Duodenal mucosa (tissue), 2 donors: ENCODE measurements at regions not wholly inside any gene's neighbourhood (a gene's known extent, or its start where the extent isn't known, plus 50 kb on each side); places are given as distances from the start of the nearest gene placed in this dataset.

ENCODE experiments used
- H3K27ac ChIP-seq: one replicate; pipeline ENCODE4 v1.7.0; 2013; ENCODE audit warnings: low read depth, low read length
- H3K27me3 ChIP-seq, 2 donors: one replicate each; pipeline ENCODE4 v1.7.0; 2013; ENCODE audit warnings: low read length in 2 of 2, control low read depth in 1 of 2; ENCODE audit not compliant: insufficient read depth in 2 of 2, control insufficient read depth in 1 of 2
- H3K36me3 ChIP-seq, 2 donors: one replicate each; pipeline ENCODE4 v1.7.0; 2013; ENCODE audit warnings: low read length in 2 of 2, control low read depth in 1 of 2; ENCODE audit not compliant: insufficient read depth in 2 of 2, control insufficient read depth in 1 of 2
- H3K4me1 ChIP-seq, 2 donors: one replicate each; pipeline ENCODE4 v1.7.0; 2013; ENCODE audit warnings: low read length in 2 of 2, control low read depth in 1 of 2; ENCODE audit not compliant: insufficient read depth in 2 of 2, control insufficient read depth in 1 of 2
- H3K4me3 ChIP-seq, 2 donors: one replicate each; pipeline ENCODE4 v1.7.0; 2013; ENCODE audit warnings: low read length in 2 of 2, low read depth in 1 of 2
- H3K9ac ChIP-seq, 2 donors: one replicate each; pipeline ENCODE4 v1.7.0; 2013; ENCODE audit warnings: low read length in 2 of 2, low read depth in 1 of 2
- H3K9me3 ChIP-seq, 2 donors: one replicate each; pipeline ENCODE4 v1.7.0; 2013; ENCODE audit warnings: low read length in 2 of 2, control low read depth in 1 of 2; ENCODE audit not compliant: control insufficient read depth in 1 of 2

- H3K9me3 ChIP-seq: no peaks in the 10 kb centered on the region
- no peak overlapping the region for H3K27ac ChIP-seq
- H3K36me3 ChIP-seq: no peaks in the 10 kb centered on the region
- no peaks in the 10 kb centered on the region for H3K27me3 ChIP-seq
- H3K4me3 ChIP-seq: no peak overlapping the region
- no peaks in the 10 kb centered on the region for H3K4me1 ChIP-seq
- H3K9ac ChIP-seq: no peak overlapping the region
Observed at GRCh38 chrX:137305404-137305803, 260.5 kb upstream of the ZIC3 start.

- Histone ChIP-seq H3K4me3 (no peak overlapping the region), H3K27ac (no peak overlapping the region), H3K9ac (no peak overlapping the region), H3K36me3 (no peaks in the 10 kb centered on the region), H3K27me3 (no peaks in the 10 kb centered on the region), H3K4me1 (no peaks in the 10 kb centered on the region), H3K9me3 (no peaks in the 10 kb centered on the region)
Observed at GRCh38 chrX:137297167-137297566, 263.4 kb upstream of the GPR101 start.

- Histone ChIP-seq H3K9me3 (no peaks in the 10 kb centered on the region), H3K36me3 (no peaks in the 10 kb centered on the region), H3K4me1 (no peaks in the 10 kb centered on the region), H3K4me3 (no peak overlapping the region), H3K27me3 (no peaks in the 10 kb centered on the region), H3K27ac (no peak overlapping the region), H3K9ac (no peak overlapping the region)
Observed at GRCh38 chrX:137290011-137290410, 256.2 kb upstream of the GPR101 start.

GRCh38 chrX:137287191-137287590 lies 253.4 kb upstream of the GPR101 start:
- H3K4me3 ChIP-seq: no peak overlapping the region
- H3K9ac ChIP-seq: no peak overlapping the region
- no peaks in the 10 kb centered on the region for H3K4me1 ChIP-seq
- H3K9me3 ChIP-seq: no peaks in the 10 kb centered on the region
- H3K27me3 ChIP-seq: no peaks in the 10 kb centered on the region
- no peak overlapping the region for H3K27ac ChIP-seq
- no peaks in the 10 kb centered on the region for H3K36me3 ChIP-seq

- Histone ChIP-seq H3K9me3 (no peaks in the 10 kb centered on the region), H3K27me3 (no peaks in the 10 kb centered on the region), H3K4me3 (no peak overlapping the region), H3K9ac (no peak overlapping the region), H3K36me3 (no peaks in the 10 kb centered on the region), H3K27ac (no peak overlapping the region), H3K4me1 (no peaks in the 10 kb centered on the region)
Observed at GRCh38 chrX:137286423-137286822, 252.6 kb upstream of the GPR101 start.

GRCh38 chrX:137278825-137279224 lies 245.0 kb upstream of the GPR101 start:
- Histone ChIP-seq H3K4me1 (no peaks in the 10 kb centered on the region), H3K36me3 (no peaks in the 10 kb centered on the region), H3K27me3 (no peaks in the 10 kb centered on the region), H3K9me3 (no peaks in the 10 kb centered on the region), H3K9ac (no peak overlapping the region), H3K4me3 (no peak overlapping the region), H3K27ac (no peak overlapping the region)

GRCh38 chrX:137263374-137263773 lies 229.6 kb upstream of the GPR101 start:
- Histone ChIP-seq H3K4me1 (no peaks in the 10 kb centered on the region), H3K9me3 (no peaks in the 10 kb centered on the region), H3K27me3 (no peaks in the 10 kb centered on the region), H3K27ac (no peak overlapping the region), H3K36me3 (no peaks in the 10 kb centered on the region), H3K4me3 (no peak overlapping the region), H3K9ac (no peak overlapping the region)

GRCh38 chrX:137245183-137245582 lies 211.4 kb upstream of the GPR101 start:
- no peaks in the 10 kb centered on the region for H3K36me3 ChIP-seq
- no peak overlapping the region for H3K4me3 ChIP-seq
- no peak overlapping the region for H3K27ac ChIP-seq
- H3K4me1 ChIP-seq: no peaks in the 10 kb centered on the region
- H3K9ac ChIP-seq: no peak overlapping the region
- H3K27me3 ChIP-seq: no peaks in the 10 kb centered on the region
- no peaks in the 10 kb centered on the region for H3K9me3 ChIP-seq

- H3K36me3 ChIP-seq: no peaks in the 10 kb centered on the region
- H3K4me1 ChIP-seq: no peaks in the 10 kb centered on the region
- no peak overlapping the region for H3K9ac ChIP-seq
- H3K27ac ChIP-seq: no peak overlapping the region
- no peak overlapping the region for H3K4me3 ChIP-seq
- H3K9me3 ChIP-seq: no peaks in the 10 kb centered on the region
- H3K27me3 ChIP-seq: no peaks in the 10 kb centered on the region
Observed at GRCh38 chrX:137236837-137237236, 203.0 kb upstream of the GPR101 start.

GRCh38 chrX:137234651-137235402 lies 201.0 kb upstream of the GPR101 start:
- Histone ChIP-seq H3K9ac (no peak overlapping the region), H3K27me3 (no peaks in the 10 kb centered on the region), H3K4me1 (no peaks in the 10 kb centered on the region), H3K27ac (no peak overlapping the region), H3K9me3 (no peaks in the 10 kb centered on the region), H3K36me3 (no peaks in the 10 kb centered on the region), H3K4me3 (no peak overlapping the region)
